GDM1 (cell line): ENCODE measurements at regions not wholly inside any gene's neighbourhood (a gene's known extent, or its start where the extent isn't known, plus 50 kb on each side); places are given as distances from the start of the nearest gene placed in this dataset.
"Not testable (repeated sequence)": the region's sequence is repeated elsewhere in the genome, so short reads cannot be mapped to it uniquely, and the experiment has no call there.

Experiments used
- DNase-seq: peaks from one replicate; lab custom pipeline; 2025; lab: John Stamatoyannopoulos, UW

DNA sequence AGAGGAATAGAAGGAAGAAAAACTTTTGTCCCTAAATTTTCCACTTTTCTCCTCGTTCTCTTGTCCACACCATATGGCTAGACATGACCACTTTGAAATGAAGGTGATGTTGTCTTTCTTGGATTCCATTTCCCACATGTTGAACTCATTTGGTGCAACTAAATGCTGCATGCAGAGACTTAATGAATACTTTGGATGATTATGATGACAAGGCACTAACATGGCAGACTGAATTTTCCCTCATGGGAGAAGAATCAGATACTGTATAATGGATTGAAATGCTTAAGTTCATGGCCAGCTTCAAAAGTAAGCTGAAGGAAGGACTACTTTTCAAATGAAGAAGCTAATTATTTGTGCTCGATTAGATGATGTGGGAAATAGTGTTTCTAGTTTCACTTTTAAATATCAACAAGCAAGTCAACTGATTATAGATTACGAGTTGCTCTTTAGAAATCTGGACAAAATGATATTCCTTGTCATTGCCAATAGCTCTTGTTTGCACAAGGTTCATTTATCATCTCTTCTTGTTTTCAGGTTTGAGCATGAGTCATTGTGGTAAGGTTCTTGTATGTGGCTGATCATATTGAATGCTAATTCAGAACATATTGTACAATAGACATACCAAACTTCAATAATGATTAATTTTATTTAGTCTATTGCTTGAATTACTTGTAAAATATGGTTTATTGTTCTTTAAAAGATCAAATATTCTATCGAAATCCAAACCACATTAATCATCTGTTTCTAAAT is 501.3 kb upstream of the FTMT start:
- DNase-seq, result no peak

GRCh38 chr5:121366515-121366914 is 485.2 kb upstream of the FTMT start:
- no peak for DNase-seq

DNA sequence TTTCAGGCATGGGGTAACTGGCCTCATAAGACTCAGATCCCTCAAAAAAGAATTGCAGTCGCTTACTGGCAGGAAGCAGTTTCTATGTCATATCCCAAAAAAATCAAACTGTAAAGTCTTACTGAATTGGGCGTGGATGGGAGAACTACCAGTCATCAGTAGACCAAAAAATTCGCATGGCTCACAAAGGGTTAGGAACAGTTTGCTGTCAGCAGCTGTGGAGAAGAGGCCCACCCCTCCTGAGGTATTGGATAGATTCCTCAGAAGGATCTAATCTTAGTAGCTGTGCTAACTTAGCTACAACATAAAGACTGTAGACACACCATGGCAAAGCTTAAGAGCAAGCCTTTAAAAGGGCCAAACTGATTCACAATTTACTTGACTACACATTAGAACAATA is 478.3 kb upstream of the FTMT start:
- no peak for DNase-seq

GRCh38 chr5:121377461-121377860 is 474.2 kb upstream of the FTMT start:
- no peak for DNase-seq

GRCh38 chr5:121378046-121378445 is 473.6 kb upstream of the FTMT start:
- no peak for DNase-seq

DNA sequence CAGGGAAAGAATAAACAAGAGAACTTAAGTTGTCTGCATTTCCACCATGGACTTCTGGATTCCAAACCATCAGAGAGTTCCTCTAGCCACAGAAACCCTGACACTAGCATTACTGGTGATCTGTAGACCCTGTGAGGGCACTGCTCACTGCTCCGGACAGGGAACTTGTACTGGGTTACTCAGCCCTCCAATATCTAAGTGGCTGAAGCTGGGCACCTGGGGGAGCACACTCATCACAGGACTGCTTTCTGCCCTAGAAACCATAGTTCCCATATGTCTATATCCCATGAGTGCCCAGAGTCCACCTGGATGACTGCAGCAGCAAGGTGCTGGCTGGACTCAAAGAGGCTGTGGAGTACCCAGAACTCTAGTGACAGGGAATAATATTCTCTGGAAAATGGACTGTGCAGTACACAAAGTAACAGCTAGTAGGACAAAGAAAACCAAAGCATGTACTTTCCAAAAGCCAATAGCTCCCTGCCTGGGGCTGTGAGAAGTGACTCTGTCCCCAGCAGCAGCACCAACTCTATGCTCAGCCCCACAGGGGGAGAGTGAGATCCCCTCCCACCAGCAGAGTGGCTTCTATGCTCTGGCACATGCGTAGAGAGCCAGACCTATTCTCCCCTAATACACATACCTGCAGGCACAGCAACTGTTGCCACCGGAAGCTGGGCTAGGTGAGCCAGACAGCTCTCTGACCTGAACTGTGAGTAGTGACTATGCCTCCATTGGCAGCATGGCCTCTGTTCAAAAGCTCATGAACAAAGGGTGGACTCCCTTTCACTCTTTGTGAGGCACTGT is 472.9 kb upstream of the FTMT start:
- DNase-seq, result no peak

GRCh38 chr5:121380066-121380465 is 471.6 kb upstream of the FTMT start:
- no peak for DNase-seq

DNA sequence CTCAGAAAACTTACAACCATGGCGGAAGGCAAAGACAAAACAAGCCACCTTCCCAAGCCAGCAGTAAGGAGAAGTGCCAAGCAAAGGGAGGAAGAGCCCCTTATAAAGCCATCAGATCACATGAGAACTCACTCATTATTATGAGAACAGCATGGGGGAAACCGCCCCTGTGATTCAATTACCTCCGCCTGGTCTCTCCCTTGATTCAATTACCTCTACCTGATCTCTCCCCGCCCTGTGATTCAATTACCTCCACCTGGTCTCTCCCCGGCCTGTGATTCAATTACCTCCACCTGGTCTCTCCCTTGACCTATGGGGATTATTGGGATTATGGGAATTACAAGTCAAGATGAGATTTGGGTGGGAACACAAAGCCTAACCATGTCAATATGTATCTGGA is 467.3 kb upstream of the FTMT start:
- no peak for DNase-seq

GRCh38 chr5:121386334-121386733 is 465.3 kb upstream of the FTMT start:
- no peak for DNase-seq

DNA sequence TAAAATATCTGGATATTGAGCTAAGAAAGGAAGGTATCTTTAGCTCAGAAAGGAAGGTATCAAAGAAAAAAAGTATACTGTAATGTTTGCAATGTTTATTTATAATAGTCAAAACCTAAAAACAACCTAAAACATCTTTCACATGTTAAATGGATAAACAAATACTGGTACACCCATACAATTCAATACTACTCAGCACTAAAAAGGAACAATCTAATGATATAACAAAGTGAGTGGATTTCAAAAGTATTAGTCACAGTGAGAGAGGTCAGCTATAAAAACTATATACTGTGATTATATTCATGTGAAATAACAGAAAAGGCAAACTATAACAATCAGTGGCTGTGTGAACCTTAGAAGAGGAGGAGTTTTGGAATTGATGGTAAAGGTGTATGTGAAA is 455.0 kb upstream of the FTMT start:
- DNase-seq, result no peak

DNA sequence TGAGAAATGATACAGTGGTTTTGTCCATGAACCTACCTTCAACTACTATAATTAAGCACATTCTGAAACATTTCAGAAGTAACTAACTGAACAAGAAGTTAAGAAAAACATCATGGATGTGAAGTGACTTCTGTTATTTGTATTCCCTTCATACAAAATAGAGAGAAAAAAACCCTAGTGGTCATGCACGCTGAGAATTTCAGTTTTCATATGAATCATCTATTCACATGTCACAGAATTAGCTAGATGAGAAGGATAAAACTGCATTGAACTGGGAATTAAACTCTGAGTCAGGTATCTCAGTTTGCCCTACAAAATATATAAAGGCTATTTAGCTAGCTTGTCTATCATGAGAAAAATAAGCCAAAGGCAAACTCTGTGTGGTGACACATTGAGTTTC is 451.8 kb upstream of the FTMT start:
- DNase-seq, result no peak

DNA sequence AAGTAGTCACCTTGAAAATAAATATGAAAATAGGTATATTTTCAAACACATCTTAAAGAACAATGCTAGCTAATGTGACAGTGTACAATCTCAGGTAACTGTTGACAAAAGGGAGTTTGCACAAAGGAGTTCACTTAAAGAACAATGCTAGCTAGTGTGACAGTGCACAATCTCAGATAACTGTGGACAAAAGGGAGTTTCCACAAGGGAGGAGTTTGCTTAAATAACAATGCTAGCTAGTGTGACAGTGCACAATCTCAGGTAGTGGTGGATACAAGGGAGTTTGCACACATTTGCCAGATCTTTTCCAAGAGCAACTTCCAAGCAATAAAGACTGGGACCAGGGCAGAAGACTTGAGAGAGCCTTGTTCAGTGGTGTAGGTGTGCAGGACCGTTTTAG is 442.9 kb upstream of the FTMT start:
- DNase-seq, result no peak

DNA sequence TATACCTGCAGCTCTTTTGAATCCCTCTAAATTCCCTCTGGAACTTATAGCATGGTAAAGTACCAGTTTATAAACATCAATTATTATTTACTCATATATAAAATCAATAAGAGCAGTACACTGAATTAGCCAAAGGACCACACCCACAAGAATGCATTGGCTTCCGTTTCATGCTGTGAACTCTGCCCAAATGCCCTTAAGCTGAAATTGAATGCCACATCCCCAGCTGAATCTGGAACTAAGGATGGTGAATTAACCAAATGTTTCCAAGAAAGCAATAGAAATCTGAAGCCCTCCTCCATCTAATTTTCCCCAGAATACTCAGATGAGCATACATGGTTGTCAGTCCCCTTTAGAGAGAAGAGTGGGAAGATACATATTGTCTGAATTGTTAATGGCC is 436.4 kb upstream of the FTMT start:
- no peak for DNase-seq

GRCh38 chr5:121421646-121422045 is 430.0 kb upstream of the FTMT start:
- no peak for DNase-seq

GRCh38 chr5:121424976-121425375 is 426.7 kb upstream of the FTMT start:
- DNase-seq, result no peak

DNA sequence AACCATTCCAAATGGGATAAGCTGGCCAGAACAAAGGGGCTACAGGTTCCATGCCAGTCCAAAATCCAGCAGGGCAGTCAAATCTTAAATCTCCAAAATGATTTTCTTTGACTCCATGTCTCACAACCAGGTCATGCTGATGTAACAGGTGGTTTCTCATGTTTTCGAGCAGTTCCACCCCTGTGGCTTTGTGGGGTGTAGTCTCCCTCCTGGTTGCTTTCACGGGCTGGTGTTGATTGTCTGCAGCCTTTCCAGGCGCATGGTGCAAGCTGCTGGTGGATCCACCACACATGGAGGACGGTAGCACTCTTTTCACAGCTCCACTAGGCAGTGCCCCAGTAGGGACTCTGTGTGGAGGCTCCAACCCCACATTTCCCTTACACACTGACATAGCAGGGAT is 425.5 kb upstream of the FTMT start:
- DNase-seq, result no peak

DNA sequence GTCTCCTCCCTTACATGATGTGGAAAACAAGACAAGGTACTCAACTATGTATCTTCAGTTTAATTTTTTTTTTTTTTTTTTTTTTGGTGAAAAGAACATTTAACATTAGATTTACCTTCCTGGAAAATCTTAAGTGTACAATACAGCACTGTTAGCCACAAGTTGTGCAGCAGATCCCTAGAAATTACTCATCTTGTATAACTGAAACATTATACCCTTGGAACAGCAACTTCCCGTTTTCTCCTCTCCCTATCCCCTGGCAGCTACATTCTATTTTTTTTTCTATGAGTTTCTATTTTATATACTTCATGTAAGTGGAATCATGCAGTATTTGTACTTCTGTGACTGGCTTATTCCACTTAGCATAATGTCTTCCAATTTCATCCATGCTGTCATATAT is 421.9 kb upstream of the FTMT start:
- DNase-seq, result no peak

DNA sequence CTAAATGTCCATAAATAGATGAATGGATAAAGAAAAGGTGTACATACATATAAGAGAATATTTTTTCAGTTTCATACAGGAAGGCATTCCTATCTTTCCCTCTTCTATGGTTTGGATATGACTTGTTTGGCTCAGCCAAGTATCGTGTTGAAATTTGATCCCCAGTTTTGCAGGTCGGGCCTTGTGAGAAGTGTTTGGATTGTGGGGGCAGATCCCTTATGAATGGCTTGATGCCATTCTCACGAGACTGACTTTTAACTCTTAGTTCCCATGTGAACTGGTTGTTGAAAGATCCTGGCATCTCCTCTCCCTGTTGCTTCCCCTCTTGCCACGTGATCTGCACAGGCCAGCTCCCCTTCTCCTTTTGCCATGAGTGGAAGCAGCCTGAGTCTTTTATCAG is 421.1 kb upstream of the FTMT start:
- no peak for DNase-seq

GRCh38 chr5:121445511-121445910 is 406.2 kb upstream of the FTMT start:
- no peak for DNase-seq

DNA sequence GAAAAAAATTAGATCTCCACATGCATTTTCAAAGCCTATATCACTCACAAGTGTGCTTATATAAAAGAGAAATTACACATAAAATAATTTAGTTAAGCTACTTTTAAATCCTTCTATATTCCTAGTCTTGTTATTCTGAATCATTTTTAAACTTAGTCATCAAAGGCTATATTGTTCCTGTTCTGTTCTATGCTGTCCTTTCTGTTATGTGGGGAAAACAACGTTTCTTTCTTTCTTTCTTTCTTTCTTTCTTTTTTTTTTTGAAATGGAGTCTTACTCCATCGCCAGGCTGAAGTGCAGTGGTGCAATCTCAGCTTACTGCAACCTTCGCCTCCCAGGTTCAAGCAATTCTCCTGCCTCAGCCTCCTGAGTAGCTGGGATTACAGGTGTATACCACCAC is 389.2 kb upstream of the FTMT start:
- DNase-seq, result no peak

GRCh38 chr5:121471222-121471621 is 380.5 kb upstream of the FTMT start:
- DNase-seq, result not testable (repeated sequence)

GRCh38 chr5:121478636-121479035 is 373.0 kb upstream of the FTMT start:
- no peak for DNase-seq

DNA sequence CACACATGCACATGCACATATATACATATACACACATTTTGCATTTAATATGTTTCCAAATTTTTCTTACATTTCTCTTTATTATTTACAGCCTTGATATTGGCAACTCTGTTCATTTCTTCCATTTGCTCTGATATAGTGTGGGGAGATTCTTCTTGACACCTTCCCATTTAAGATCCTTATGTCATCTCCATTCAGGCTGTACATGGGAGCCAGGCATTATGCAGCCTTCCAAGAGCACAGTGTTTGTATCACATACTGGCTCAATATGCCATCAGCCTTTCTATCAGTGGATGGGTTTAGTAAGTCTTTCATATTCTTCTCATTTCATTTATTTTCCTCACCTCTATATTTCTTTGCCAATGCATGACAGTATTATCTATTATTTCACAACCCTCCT is 372.3 kb upstream of the FTMT start:
- DNase-seq, result no peak

- no peak for DNase-seq
Observed at GRCh38 chr5:121485281-121485680, 366.4 kb upstream of the FTMT start.
